ENCODE measurements at regions not wholly inside any gene's neighbourhood (a gene's known extent, or its start where the extent isn't known, plus 50 kb on each side); places are given as distances from the start of the nearest gene placed in this dataset.
"Not testable (repeated sequence)": the region's sequence is repeated elsewhere in the genome, so short reads cannot be mapped to it uniquely, and the experiment has no call there.

GRCh38 chr2:186959486-186959885 lies 110.5 kb upstream of the ZSWIM2 start:
- intact Hi-C loops (cut with DNase I) = no loop called here
- no peak for DNase-seq

GRCh38 chr2:186950694-186951093 lies 101.7 kb upstream of the ZSWIM2 start:
- peak in 1 of 10 donors; percentile 20 for DNase-seq
- intact Hi-C loops (cut with DNase I) = no loop called here

- intact Hi-C loops (cut with DNase I) = no loop called here
- DNase-seq = peak in 1 of 10 donors; percentile 10
Observed at GRCh38 chr2:186949726-186950256, 100.8 kb upstream of the ZSWIM2 start.

GRCh38 chr2:186947516-186947915 lies 98.5 kb upstream of the ZSWIM2 start:
- intact Hi-C loops (cut with DNase I) = no loop called here

GRCh38 chr2:186946896-186947467 lies 98.0 kb upstream of the ZSWIM2 start:
- intact Hi-C loops (cut with DNase I) = no loop called here
- DNase-seq = peak in 1 of 10 donors; percentile 62

More at GRCh38 chr2:186947516-186947915, 98.5 kb upstream of the ZSWIM2 start:
- no peak for DNase-seq

GRCh38 chr2:186941853-186942252 lies 92.9 kb upstream of the ZSWIM2 start:
- intact Hi-C loops (cut with DNase I) = no loop called here
- DNase-seq = no peak

GRCh38 chr2:186940463-186940862 lies 91.5 kb upstream of the ZSWIM2 start:
- intact Hi-C loops (cut with DNase I) = no loop called here
- no peak for DNase-seq

GRCh38 chr2:186934420-186934819 lies 85.5 kb upstream of the ZSWIM2 start:
- intact Hi-C loops (cut with DNase I) = no loop called here
- no peak for DNase-seq

GRCh38 chr2:186927867-186928191 lies 78.9 kb upstream of the ZSWIM2 start:
- intact Hi-C loops (cut with DNase I) = no loop called here
- DNase-seq = no peak

GRCh38 chr2:186927185-186927866 lies 78.4 kb upstream of the ZSWIM2 start:
- no peak for DNase-seq
- intact Hi-C loops (cut with DNase I) = no loop called here

- DNase-seq = no peak
- intact Hi-C loops (cut with DNase I) = no loop called here
Observed at GRCh38 chr2:186925514-186925913, 76.5 kb upstream of the ZSWIM2 start.

- intact Hi-C loops (cut with DNase I); DNase-seq: not testable (repeated sequence)
Observed at GRCh38 chr2:186922316-186922715, 73.3 kb upstream of the ZSWIM2 start.

- intact Hi-C loops (cut with DNase I) = no loop called here
Observed at GRCh38 chr2:186919296-186919695, 70.3 kb upstream of the ZSWIM2 start.

GRCh38 chr2:186918495-186918894 lies 69.5 kb upstream of the ZSWIM2 start:
- no peak for DNase-seq
- intact Hi-C loops (cut with DNase I) = no loop called here

More at GRCh38 chr2:186919296-186919695, 70.3 kb upstream of the ZSWIM2 start:
- DNase-seq = no peak

- intact Hi-C loops (cut with DNase I) = no loop called here
- no peak for DNase-seq
Observed at GRCh38 chr2:186917866-186918265, 68.9 kb upstream of the ZSWIM2 start.

- DNase-seq = no peak
Observed at GRCh38 chr2:186913870-186914269, 64.9 kb upstream of the ZSWIM2 start.

GRCh38 chr2:186912979-186913378 lies 64.0 kb upstream of the ZSWIM2 start:
- DNase-seq = no peak
- intact Hi-C loops (cut with DNase I) = no loop called here

More at GRCh38 chr2:186913870-186914269, 64.9 kb upstream of the ZSWIM2 start:
- intact Hi-C loops (cut with DNase I) = no loop called here

GRCh38 chr2:186911551-186912085 lies 62.6 kb upstream of the ZSWIM2 start:
- peak in 1 of 10 donors; percentile 63 for DNase-seq
- intact Hi-C loops (cut with DNase I) = no loop called here

GRCh38 chr2:186910996-186911395 lies 62.0 kb upstream of the ZSWIM2 start:
- no peak for DNase-seq
- intact Hi-C loops (cut with DNase I) = no loop called here

- no peak for DNase-seq
- intact Hi-C loops (cut with DNase I) = no loop called here
Observed at GRCh38 chr2:186909095-186909494, 60.1 kb upstream of the ZSWIM2 start.

- intact Hi-C loops (cut with DNase I) = no loop called here
- no peak for DNase-seq
Observed at GRCh38 chr2:186907897-186908296, 58.9 kb upstream of the ZSWIM2 start.

- DNase-seq = no peak
- intact Hi-C loops (cut with DNase I) = loop anchor here (5.0 kb wide), 1 partner anchor 549 kb away; no protein-coding TSS in a partner anchor
Observed at GRCh38 chr2:186903216-186903615, 54.2 kb upstream of the ZSWIM2 start.
